ENCODE measurements at regions not wholly inside any gene's neighbourhood (a gene's known extent, or its start where the extent isn't known, plus 50 kb on each side); places are given as distances from the start of the nearest gene placed in this dataset.

DNA sequence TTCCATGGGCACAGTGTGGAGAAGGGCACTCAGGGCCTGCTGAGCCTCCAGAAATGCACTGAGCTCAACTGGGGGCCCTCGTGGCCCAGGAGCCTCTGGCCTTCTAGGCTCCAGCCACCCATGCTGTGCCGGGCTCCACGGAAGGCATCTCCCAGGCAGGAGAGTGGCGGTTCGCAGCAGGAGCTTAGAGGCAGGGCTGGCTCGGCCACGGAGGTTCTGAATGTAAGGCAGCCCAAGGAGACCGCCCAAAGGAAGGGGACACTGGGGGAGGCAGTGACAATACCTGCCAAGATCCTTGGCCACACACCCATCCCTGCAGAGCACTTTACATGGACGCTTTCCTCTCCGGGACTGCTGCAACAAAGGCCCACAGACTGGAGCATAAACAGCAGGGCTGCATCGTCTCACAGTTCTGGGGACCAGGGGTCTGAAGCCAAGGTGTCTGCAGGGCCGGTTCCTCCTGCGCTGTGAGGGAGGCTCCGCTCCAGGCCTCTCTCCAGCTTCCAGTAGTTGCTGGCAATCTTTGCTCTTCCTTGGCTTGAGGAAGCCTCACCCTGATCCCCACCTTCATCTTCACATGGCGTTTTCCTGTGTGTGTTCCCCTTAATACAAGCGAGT, 128.2 kb upstream of the CDH4 start:
- no peak overlapping the region for H3K18ac ChIP-seq (ENCODE audit: extremely low read depth, low read length)
- no peaks in the 10 kb centered on the region for H4K20me1 ChIP-seq (replicated peaks in 1 of 2; ENCODE audit: control insufficient read depth in 1 of 2, insufficient read depth in 2 of 2, low read length in 2 of 2)
- H3K4me3 ChIP-seq (ENCODE audit: extremely low read depth in 1 of 4, insufficient read depth in 2 of 4, low read depth in 3 of 4, low read length in 4 of 4) = no peak overlapping the region
- H2AK5ac ChIP-seq (ENCODE audit: low read depth, low read length) = no peak overlapping the region
- no peak overlapping the region; the same call in 1 of the 2 replicates for H4K8ac ChIP-seq (ENCODE audit: extremely low read depth, insufficient read depth, low read length)
- H3K27me3 ChIP-seq (replicated peaks in 1 of 4; ENCODE audit: control insufficient read depth in 3 of 4, extremely low read depth in 1 of 4, insufficient read depth in 3 of 4, low read length in 3 of 4) = peaks cover 0 to 10% (median 9%) of the 10 kb centered on the region in 4 experiments; a peak in 4 of 7 replicates
- H3K14ac ChIP-seq (ENCODE audit: insufficient read length) = no peak overlapping the region
- H3K23me2 ChIP-seq (ENCODE audit: low read depth, low read length) = no peaks in the 10 kb centered on the region
- no peak overlapping the region for H4K5ac ChIP-seq (ENCODE audit: insufficient read length, low read depth, low read length)
- H3K4me1 ChIP-seq (replicated peaks in 1 of 4; ENCODE audit: control insufficient read depth in 3 of 4, insufficient read depth in 4 of 4, low read length in 3 of 4) = peaks cover 0 to 5% (median 0%) of the 10 kb centered on the region in 4 experiments; a peak in 1 of 7 replicates
- no peak overlapping the region for H2BK15ac ChIP-seq (ENCODE audit: low read length)
- H3K4ac ChIP-seq (replicated peaks; ENCODE audit: insufficient read length, low read depth, low read length) = no peak overlapping the region
- H3K27ac ChIP-seq (ENCODE audit: low read depth, low read length) = no peak overlapping the region
- H2BK5ac ChIP-seq (ENCODE audit: low read depth, low read length) = no peak overlapping the region
- no peak overlapping the region for H3K9ac ChIP-seq (replicated peaks in 1 of 4; ENCODE audit: extremely low read depth in 1 of 4, low read depth in 3 of 4, low read length in 3 of 4)
- H3K36me3 ChIP-seq (ENCODE audit: control insufficient read depth in 2 of 4, insufficient read depth in 4 of 4, low read length in 3 of 4) = no peaks in the 10 kb centered on the region
- no peak overlapping the region for H4K91ac ChIP-seq (replicated peaks; ENCODE audit: insufficient read length, low read length)
- no peak overlapping the region for H2BK20ac ChIP-seq (ENCODE audit: low read length)
- TF ChIP-seq RBBP5 (IDR thresholded peaks at IDR 0.05; ENCODE audit: borderline replicate concordance, low read depth, low read length) (no peak), KDM4A (IDR thresholded peaks at IDR 0.05; ENCODE audit: low read depth, low read length, severe bottlenecking) (no peak), SP1 (IDR thresholded peaks at IDR 0.05; ENCODE audit: low read depth, low read length) (no peak), PHF8 (conservative IDR thresholded peaks at IDR 0.05; ENCODE audit: low read depth, low read length) (no peak), CTBP2 (IDR thresholded peaks at IDR 0.05; ENCODE audit: borderline replicate concordance, insufficient read depth, insufficient read length, low read length) (no peak), TBP (IDR thresholded peaks at IDR 0.05; ENCODE audit: low read depth, low read length) (no peak), CHD1 (IDR thresholded peaks at IDR 0.05; ENCODE audit: low read depth, low read length) (no peak), NRF1 (IDR thresholded peaks at IDR 0.05; ENCODE audit: low read depth, low read length) (no peak)
- no peak for FAIRE-seq
- H3K4me2 ChIP-seq (ENCODE audit: insufficient read depth in 1 of 2, low read depth in 2 of 2, low read length in 2 of 2) = no peak overlapping the region
- no peaks in the 10 kb centered on the region for H3K79me1 ChIP-seq (ENCODE audit: low read depth, low read length)
- ChIA-PET CTCF (ENCODE audit: partially characterized antibody) (interaction anchor here (1.1 to 1.3 kb wide), 2 partner anchors 10 to 105 kb away, joined by 3 to 4 read pairs; no protein-coding TSS in a partner anchor), POLR2A (ENCODE audit: partially characterized antibody) (no interaction called here)
- no peaks in the 10 kb centered on the region for H3K79me2 ChIP-seq (ENCODE audit: control insufficient read depth in 1 of 2, insufficient read depth in 2 of 2, low read length in 2 of 2)
- no peak overlapping the region for H2BK12ac ChIP-seq (ENCODE audit: low read depth, low read length)
- H3K56ac ChIP-seq (replicated peaks; ENCODE audit: insufficient read length, low read depth, low read length) = no peak overlapping the region
- H2AFZ ChIP-seq (ENCODE audit: low read length) = no peak overlapping the region
- no peak overlapping the region for H3K23ac ChIP-seq (ENCODE audit: insufficient read length)
- no peak for DNase-seq (ENCODE audit: low read depth in 1 of 2, low spot score in 2 of 2)
- no peak overlapping the region for H2BK120ac ChIP-seq (replicated peaks; ENCODE audit: low read depth, low read length)
- WGBS, 2 experiments (ENCODE audit: extremely low coverage in 1 of 2, insufficient coverage in 1 of 2, insufficient read length in 1 of 2, insufficient replicate concordance in 2 of 2, low coverage in 1 of 2, low lambda C conversion rate in 2 of 2, missing lambda C conversion rate in 1 of 2) = 84% methylated on average over 14 of the region's 16 CpGs; no CpG with 5 or more reads in 1 of the 2 experiments
- no peaks in the 10 kb centered on the region for H3K9me3 ChIP-seq (ENCODE audit: insufficient read depth in 2 of 2, low read depth in 1 of 2, low read length in 1 of 2)

All from H1 (cell line).